HG03108 (cell line): ENCODE measurements at regions not wholly inside any gene's neighbourhood (a gene's known extent, or its start where the extent isn't known, plus 50 kb on each side); places are given as distances from the start of the nearest gene placed in this dataset.

Experiments
- ATAC-seq: cut with Tn5 transposase; IDR thresholded peaks from one replicate; pipeline ENCODE4 v1.9.1; 2021; ENCODE audit warnings: moderate library complexity; ENCODE audit not compliant: unreplicated experiment

- no peak for ATAC-seq
Measured at GRCh38 chr12:87795555-87795954, 233.6 kb downstream of the C12orf50 start.

GRCh38 chr12:87794854-87795253 is 234.3 kb downstream of the C12orf50 start:
- ATAC-seq, result no peak

GRCh38 chr12:87793131-87793530 is 236.1 kb downstream of the C12orf50 start:
- ATAC-seq, result no peak

GRCh38 chr12:87784350-87784749 is 244.9 kb downstream of the C12orf50 start:
- no peak for ATAC-seq

GRCh38 chr12:87783467-87783866 is 245.7 kb downstream of the C12orf50 start:
- no peak for ATAC-seq

- ATAC-seq, result no peak
Measured at GRCh38 chr12:87782838-87783237, 246.4 kb downstream of the C12orf50 start.

GRCh38 chr12:87779858-87780498 is 249.2 kb downstream of the C12orf50 start:
- ATAC-seq, result no peak

GRCh38 chr12:87779016-87779415 is 250.2 kb downstream of the C12orf50 start:
- ATAC-seq, result no peak

- ATAC-seq, result no peak
Measured at GRCh38 chr12:87778065-87778464, 251.1 kb downstream of the C12orf50 start.

- no peak for ATAC-seq
Measured at GRCh38 chr12:87775784-87776183, 253.4 kb downstream of the C12orf50 start.

GRCh38 chr12:87775051-87775450 is 254.2 kb downstream of the C12orf50 start:
- no peak for ATAC-seq

- no peak for ATAC-seq
Measured at GRCh38 chr12:87772401-87772800, 256.8 kb downstream of the C12orf50 start.

GRCh38 chr12:87768501-87769287 is 260.5 kb downstream of the C12orf50 start:
- no peak for ATAC-seq

- ATAC-seq, result no peak
Measured at GRCh38 chr12:87766044-87766443, 263.2 kb downstream of the C12orf50 start.

- ATAC-seq, result no peak
Measured at GRCh38 chr12:87760943-87761342, 268.3 kb downstream of the C12orf50 start.

- no peak for ATAC-seq
Measured at GRCh38 chr12:87758271-87758670, 270.9 kb downstream of the C12orf50 start.

GRCh38 chr12:87756721-87757120 is 272.5 kb downstream of the C12orf50 start:
- no peak for ATAC-seq

GRCh38 chr12:87756111-87756510 is 273.1 kb downstream of the C12orf50 start:
- no peak for ATAC-seq

- no peak for ATAC-seq
Measured at GRCh38 chr12:87728931-87729593, 300.1 kb downstream of the C12orf50 start.

GRCh38 chr12:87720967-87721366 is 308.2 kb downstream of the C12orf50 start:
- ATAC-seq, result no peak

- ATAC-seq, result no peak
Measured at GRCh38 chr12:87704374-87704773, 324.8 kb downstream of the C12orf50 start.

GRCh38 chr12:87690236-87690810 is 338.9 kb downstream of the C12orf50 start:
- no peak for ATAC-seq
